ENCODE measurements at regions not wholly inside any gene's neighbourhood (a gene's known extent, or its start where the extent isn't known, plus 50 kb on each side); places are given as distances from the start of the nearest gene placed in this dataset.
A peak's percentile ranks its signal among the peaks of the same experiment; 100 is the strongest.
"Not testable (repeated sequence)": the region's sequence is repeated elsewhere in the genome, so short reads cannot be mapped to it uniquely, and the experiment has no call there.

DNA sequence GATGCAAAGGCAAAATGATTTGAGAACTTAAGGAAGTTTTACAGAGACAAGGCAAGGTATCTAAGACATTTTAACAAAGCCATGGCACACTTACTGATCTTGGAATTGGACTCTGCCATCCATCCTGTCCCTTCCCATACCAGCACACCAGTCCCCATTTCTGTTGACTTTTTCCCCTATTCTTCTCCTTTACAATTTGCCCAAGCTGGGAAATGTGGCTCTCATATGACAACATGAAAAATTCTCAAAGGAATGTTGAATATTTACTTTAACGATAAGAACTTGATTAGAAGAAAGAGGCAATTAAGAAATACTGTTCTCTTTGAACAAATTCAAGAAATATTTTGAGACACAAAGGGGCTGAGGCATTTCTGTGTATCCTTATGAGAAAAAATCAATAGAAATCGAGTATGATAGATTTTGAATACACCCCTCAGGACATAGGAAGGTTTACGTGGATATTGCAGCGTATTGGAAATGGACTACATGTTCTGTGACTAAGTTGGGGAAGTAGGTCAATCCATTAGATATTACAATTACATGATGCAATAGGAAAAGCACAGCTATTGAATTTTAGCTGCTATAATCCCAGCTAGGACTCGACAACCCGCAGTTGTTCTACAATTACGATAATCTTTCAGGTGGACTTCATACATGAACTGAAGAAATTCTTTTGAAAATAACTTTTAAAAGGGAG is 201.6 kb downstream of the TRIB2 start:
- Histone ChIP-seq H3K4me3 (no peak overlapping the region), H3K27ac (peak overlapping the region; percentile 21 to 83 (median 64)), H3K4me1 (peaks cover 0 to 23% (median 10%) of the 10 kb centered on the region in 4 donors), H3K9me3 (no peaks in the 10 kb centered on the region), H3K36me3 (no peaks in the 10 kb centered on the region), H3K27me3 (no peaks in the 10 kb centered on the region)
- 59 to 60% methylated on average over 7 of the region's 7 CpGs for WGBS, 2 donors
- TF ChIP-seq, protein P1, sequence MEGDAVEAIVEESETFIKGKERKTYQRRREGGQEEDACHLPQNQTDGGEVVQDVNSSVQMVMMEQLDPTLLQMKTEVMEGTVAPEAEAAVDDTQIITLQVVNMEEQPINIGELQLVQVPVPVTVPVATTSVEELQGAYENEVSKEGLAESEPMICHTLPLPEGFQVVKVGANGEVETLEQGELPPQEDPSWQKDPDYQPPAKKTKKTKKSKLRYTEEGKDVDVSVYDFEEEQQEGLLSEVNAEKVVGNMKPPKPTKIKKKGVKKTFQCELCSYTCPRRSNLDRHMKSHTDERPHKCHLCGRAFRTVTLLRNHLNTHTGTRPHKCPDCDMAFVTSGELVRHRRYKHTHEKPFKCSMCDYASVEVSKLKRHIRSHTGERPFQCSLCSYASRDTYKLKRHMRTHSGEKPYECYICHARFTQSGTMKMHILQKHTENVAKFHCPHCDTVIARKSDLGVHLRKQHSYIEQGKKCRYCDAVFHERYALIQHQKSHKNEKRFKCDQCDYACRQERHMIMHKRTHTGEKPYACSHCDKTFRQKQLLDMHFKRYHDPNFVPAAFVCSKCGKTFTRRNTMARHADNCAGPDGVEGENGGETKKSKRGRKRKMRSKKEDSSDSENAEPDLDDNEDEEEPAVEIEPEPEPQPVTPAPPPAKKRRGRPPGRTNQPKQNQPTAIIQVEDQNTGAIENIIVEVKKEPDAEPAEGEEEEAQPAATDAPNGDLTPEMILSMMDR (IDR thresholded peaks at IDR 0.05), result no peak
- no peak for DNase-seq (ENCODE audit: low spot score in 2 of 2)

DNA sequence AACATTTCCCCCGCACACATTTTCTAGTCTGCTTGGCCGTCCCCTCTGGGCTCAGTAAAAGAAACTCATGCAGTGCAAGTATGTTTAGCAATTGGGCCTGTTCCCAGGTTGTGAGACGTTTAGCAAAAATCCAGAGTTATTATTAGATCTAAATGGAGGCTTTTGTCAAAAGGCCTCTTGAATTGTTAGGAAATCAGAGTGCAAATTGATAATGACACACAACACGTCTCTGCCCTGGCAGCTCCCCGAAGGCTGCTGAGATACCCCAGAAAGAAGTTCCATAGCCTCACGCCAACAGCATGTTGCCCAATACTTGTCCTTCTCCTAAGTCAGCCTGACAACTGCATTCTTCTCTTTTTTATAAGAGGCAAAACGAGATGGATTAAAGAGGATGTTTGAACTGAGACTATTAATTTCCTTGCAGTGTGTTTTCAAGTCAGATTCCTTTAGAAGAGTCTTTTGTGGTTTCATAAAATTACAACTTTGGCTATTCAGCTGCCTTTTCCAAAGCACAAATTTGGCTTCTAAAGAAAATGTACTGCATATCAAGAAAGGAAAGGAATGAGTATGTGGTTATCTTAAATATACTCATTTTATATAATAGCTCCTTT is 202.2 kb downstream of the TRIB2 start:
- 24% methylated on average over 7 of the region's 7 CpGs for WGBS, 2 donors
- H3K4me3 ChIP-seq, result no peak overlapping the region
- TF ChIP-seq POLR2A (IDR thresholded peaks at IDR 0.05) (no peak), EP300 (IDR thresholded peaks at IDR 0.05) (peak; percentile 46 to 88)
- no peaks in the 10 kb centered on the region for H3K9me3 ChIP-seq
- H3K4me1 ChIP-seq, result peaks cover 0 to 23% (median 10%) of the 10 kb centered on the region in 4 donors
- H3K27me3 ChIP-seq, result no peaks in the 10 kb centered on the region
- H3K36me3 ChIP-seq, result no peaks in the 10 kb centered on the region
- H3K27ac ChIP-seq, result peak overlapping the region; percentile 36 to 83 (median 64)
- peak; percentile 47 to 72 for DNase-seq (ENCODE audit: low spot score in 2 of 2)

GRCh38 chr2:12921321-12921720 is 204.6 kb downstream of the TRIB2 start:
- DNase-seq (ENCODE audit: low spot score in 2 of 2), result no peak
- TF ChIP-seq, protein P1 (IDR thresholded peaks at IDR 0.05), result no peak
- TF ChIP-seq EP300 (IDR thresholded peaks at IDR 0.05) (no peak), POLR2A (IDR thresholded peaks at IDR 0.05) (no peak)
- WGBS, 2 donors, result 79 to 80% methylated on average over 5 of the region's 5 CpGs

DNA sequence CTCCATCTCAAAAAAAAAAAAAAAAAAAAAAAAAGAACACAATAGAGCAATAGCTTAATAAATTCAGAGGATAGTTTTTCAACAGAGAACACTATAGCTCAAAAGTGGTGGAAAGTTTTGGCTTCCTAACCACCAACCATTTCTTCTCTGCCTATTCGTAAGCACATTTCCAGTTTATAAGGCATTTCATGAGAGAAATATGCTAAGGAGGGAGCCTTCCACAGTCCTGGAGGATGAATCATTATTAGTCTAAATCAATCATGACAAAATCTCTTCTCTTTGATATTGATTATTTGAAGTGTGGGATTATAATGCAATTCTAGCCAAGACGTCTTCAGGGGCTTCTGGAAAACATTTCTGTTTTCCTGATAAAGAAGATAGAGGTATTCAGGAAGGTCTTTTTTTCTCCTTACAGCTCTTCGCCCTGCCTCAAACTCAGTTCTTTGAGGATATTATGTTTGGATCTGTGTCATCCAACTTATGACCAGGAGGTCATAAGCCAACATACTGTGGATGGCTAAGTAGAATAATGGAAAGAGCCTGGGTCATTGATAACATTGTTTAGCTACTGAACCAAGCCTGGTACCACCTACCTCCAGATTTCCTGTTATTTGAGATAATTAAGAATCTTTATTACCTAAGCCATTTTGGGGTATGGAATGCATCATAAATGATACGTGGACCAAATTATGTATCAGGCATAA is 207.3 kb downstream of the TRIB2 start:
- Histone ChIP-seq H3K4me1 (peaks cover 0 to 17% (median 5%) of the 10 kb centered on the region in 4 donors), H3K27ac (no peak overlapping the region), H3K27me3 (no peaks in the 10 kb centered on the region), H3K4me3 (no peak overlapping the region), H3K9me3 (no peaks in the 10 kb centered on the region), H3K36me3 (no peaks in the 10 kb centered on the region)
- no peak for DNase-seq (ENCODE audit: low spot score in 2 of 2)
- no peak for TF ChIP-seq POLR2A (IDR thresholded peaks at IDR 0.05)
- TF ChIP-seq EP300 (IDR thresholded peaks at IDR 0.05), result no peak
- TF ChIP-seq, protein P1 (IDR thresholded peaks at IDR 0.05), result no peak
- 84 to 85% methylated on average over 4 of the region's 4 CpGs for WGBS, 2 donors

More at GRCh38 chr2:12921321-12921720, 204.6 kb downstream of the TRIB2 start:
- Histone ChIP-seq H3K27ac (peak overlapping the region in 2 of 4 donors; percentile 18 to 70), H3K9me3 (no peaks in the 10 kb centered on the region), H3K4me1 (peaks cover 0 to 23% (median 10%) of the 10 kb centered on the region in 4 donors), H3K4me3 (no peak overlapping the region), H3K27me3 (no peaks in the 10 kb centered on the region), H3K36me3 (no peaks in the 10 kb centered on the region)

DNA sequence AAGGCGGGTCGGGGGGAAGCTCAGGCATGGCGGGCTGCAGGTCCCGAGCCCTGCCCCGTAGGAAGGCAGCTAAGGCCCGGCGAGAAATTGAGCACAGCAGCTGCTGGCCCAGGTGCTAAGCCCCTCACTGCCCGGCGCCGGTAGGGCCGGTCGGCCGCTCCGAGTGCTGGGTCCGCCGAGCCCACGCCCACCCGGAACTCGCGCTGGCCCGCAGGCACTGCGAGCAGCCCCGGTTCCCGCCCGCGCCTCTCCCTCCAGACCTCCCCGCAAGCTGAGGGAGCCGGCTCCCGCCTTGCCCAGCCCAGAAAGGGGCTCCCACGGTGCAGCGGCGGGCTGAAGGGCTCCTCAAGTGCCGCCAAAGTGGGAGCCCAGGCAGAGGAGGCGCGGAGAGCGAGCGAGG is 209.9 kb downstream of the TRIB2 start:
- not testable (repeated sequence) for H3K36me3 ChIP-seq; H3K9me3 ChIP-seq; H3K4me3 ChIP-seq; H3K27me3 ChIP-seq; H3K27ac ChIP-seq; DNase-seq (ENCODE audit: low spot score in 2 of 2)
- peaks cover 0 to 21% (median 3%) of the 10 kb centered on the region in 4 donors for H3K4me1 ChIP-seq
- 96% methylated on average over 17 to 26 of the region's 37 CpGs for WGBS, 2 donors

Data from tibial nerve (tissue), 4 donors.